Retinal pigment epithelial cell (primary cell): ENCODE measurements at regions not wholly inside any gene's neighbourhood (a gene's known extent, or its start where the extent isn't known, plus 50 kb on each side); places are given as distances from the start of the nearest gene placed in this dataset.

Source experiments
- DNase-seq: peaks from one replicate; pipeline ENCODE4 v3.0.0-alpha.2; 2010; ENCODE audit warnings: low read depth
- H3K4me3 ChIP-seq: 2 replicates; pipeline ENCODE4 v1.5.1; 2011; ENCODE audit warnings: mild to moderate bottlenecking, low read length, control low read depth, moderate library complexity
- CTCF ChIP-seq: conservative IDR thresholded peaks from 2 replicates; pipeline ENCODE4 v1.5.1; 2011; ENCODE audit warnings: low read depth, low read length, control low read depth, inconsistent platforms

- DNase-seq = no peak
- no peak overlapping the region for H3K4me3 ChIP-seq
- no peak for TF ChIP-seq CTCF
Measured at GRCh38 chr7:53542157-53542556, 506.7 kb downstream of the POM121L12 start.
